NCI-H1930 (cell line): ENCODE measurements at regions not wholly inside any gene's neighbourhood (a gene's known extent, or its start where the extent isn't known, plus 50 kb on each side); places are given as distances from the start of the nearest gene placed in this dataset.

Source experiments
- DNase-seq, 2 experiments: peaks; one replicate each; lab custom pipeline; 2025; lab: John Stamatoyannopoulos, UW

- DNase-seq, result no peak
Measured at GRCh38 chr11:115081972-115082371, 403.6 kb downstream of the NXPE2 start.

- no peak for DNase-seq
Measured at GRCh38 chr11:115083144-115083806, 404.9 kb downstream of the NXPE2 start.

GRCh38 chr11:115084231-115084630 is 405.9 kb downstream of the NXPE2 start:
- DNase-seq, result no peak

GRCh38 chr11:115085461-115086210 is 407.3 kb downstream of the NXPE2 start:
- no peak for DNase-seq

- DNase-seq, result no peak
Measured at GRCh38 chr11:115087791-115088190, 409.5 kb downstream of the NXPE2 start.

- no peak for DNase-seq
Measured at GRCh38 chr11:115092516-115092915, 411.7 kb downstream of the CADM1 start.

- no peak for DNase-seq
Measured at GRCh38 chr11:115097796-115098408, 406.3 kb downstream of the CADM1 start.

- no peak for DNase-seq
Measured at GRCh38 chr11:115100706-115101105, 403.5 kb downstream of the CADM1 start.

- DNase-seq, result no peak
Measured at GRCh38 chr11:115103921-115104320, 400.3 kb downstream of the CADM1 start.

GRCh38 chr11:115104851-115105453 is 399.3 kb downstream of the CADM1 start:
- no peak for DNase-seq

- DNase-seq, result no peak
Measured at GRCh38 chr11:115111066-115111465, 393.1 kb downstream of the CADM1 start.

GRCh38 chr11:115112754-115113153 is 391.5 kb downstream of the CADM1 start:
- no peak for DNase-seq

- no peak for DNase-seq
Measured at GRCh38 chr11:115117956-115118493, 386.2 kb downstream of the CADM1 start.

- no peak for DNase-seq
Measured at GRCh38 chr11:115119146-115119545, 385.1 kb downstream of the CADM1 start.
